HPDE6-E6E7 (cell line): ENCODE measurements at regions not wholly inside any gene's neighbourhood (a gene's known extent, or its start where the extent isn't known, plus 50 kb on each side); places are given as distances from the start of the nearest gene placed in this dataset.

Experiments used
- DNase-seq: peaks from one replicate; pipeline ENCODE4 v3.0.0; 2011; ENCODE audit warnings: missing footprints; ENCODE audit errors: extremely low spot score

- DNase-seq: no peak
Measured at GRCh38 chr2:5538313-5538712, 153.9 kb upstream of the SOX11 start.

GRCh38 chr2:5538772-5539171 lies 153.4 kb upstream of the SOX11 start:
- DNase-seq: no peak

GRCh38 chr2:5539282-5540165 lies 152.7 kb upstream of the SOX11 start:
- DNase-seq: no peak

- DNase-seq: no peak
Measured at GRCh38 chr2:5540856-5541255, 151.3 kb upstream of the SOX11 start.

- no peak for DNase-seq
Measured at GRCh38 chr2:5544205-5544786, 147.9 kb upstream of the SOX11 start.

GRCh38 chr2:5546181-5546580 lies 146.0 kb upstream of the SOX11 start:
- no peak for DNase-seq

- no peak for DNase-seq
Measured at GRCh38 chr2:5548991-5549715, 143.0 kb upstream of the SOX11 start.

- DNase-seq: no peak
Measured at GRCh38 chr2:5549771-5550170, 142.4 kb upstream of the SOX11 start.

GRCh38 chr2:5555636-5556035 lies 136.5 kb upstream of the SOX11 start:
- DNase-seq: no peak

GRCh38 chr2:5561006-5561405 lies 131.2 kb upstream of the SOX11 start:
- DNase-seq: no peak

GRCh38 chr2:5562426-5562825 lies 129.8 kb upstream of the SOX11 start:
- DNase-seq: no peak

- DNase-seq: no peak
Measured at GRCh38 chr2:5562865-5563264, 129.3 kb upstream of the SOX11 start.

- no peak for DNase-seq
Measured at GRCh38 chr2:5563411-5563810, 128.8 kb upstream of the SOX11 start.

GRCh38 chr2:5569256-5569655 lies 122.9 kb upstream of the SOX11 start:
- no peak for DNase-seq

GRCh38 chr2:5576015-5576414 lies 116.2 kb upstream of the SOX11 start:
- DNase-seq: no peak

GRCh38 chr2:5587766-5588165 lies 104.4 kb upstream of the SOX11 start:
- DNase-seq: no peak

GRCh38 chr2:5588601-5589000 lies 103.6 kb upstream of the SOX11 start:
- DNase-seq: no peak

- no peak for DNase-seq
Measured at GRCh38 chr2:5589183-5589582, 103.0 kb upstream of the SOX11 start.

GRCh38 chr2:5590886-5591285 lies 101.3 kb upstream of the SOX11 start:
- DNase-seq: no peak

- no peak for DNase-seq
Measured at GRCh38 chr2:5592916-5593315, 99.3 kb upstream of the SOX11 start.

- DNase-seq: no peak
Measured at GRCh38 chr2:5594249-5594695, 97.9 kb upstream of the SOX11 start.

- no peak for DNase-seq
Measured at GRCh38 chr2:5596868-5597267, 95.3 kb upstream of the SOX11 start.

GRCh38 chr2:5598156-5598555 lies 94.0 kb upstream of the SOX11 start:
- DNase-seq: no peak
